Panc1 (cell line): ENCODE measurements at regions not wholly inside any gene's neighbourhood (a gene's known extent, or its start where the extent isn't known, plus 50 kb on each side); places are given as distances from the start of the nearest gene placed in this dataset.

Experiments
- POLR2AphosphoS5 ChIP-seq: IDR thresholded peaks from 2 replicates; pipeline ENCODE4 v1.6.1; 2012; ENCODE audit warnings: mild to moderate bottlenecking, low read depth, low read length, moderate library complexity
- TF ChIP-seq, protein P1 (sequence below): fragments of 450-650 bp; IDR thresholded peaks from 2 replicates; pipeline ENCODE4 v1.5.1; 2017; ENCODE audit warnings: mild to moderate bottlenecking

DNA sequence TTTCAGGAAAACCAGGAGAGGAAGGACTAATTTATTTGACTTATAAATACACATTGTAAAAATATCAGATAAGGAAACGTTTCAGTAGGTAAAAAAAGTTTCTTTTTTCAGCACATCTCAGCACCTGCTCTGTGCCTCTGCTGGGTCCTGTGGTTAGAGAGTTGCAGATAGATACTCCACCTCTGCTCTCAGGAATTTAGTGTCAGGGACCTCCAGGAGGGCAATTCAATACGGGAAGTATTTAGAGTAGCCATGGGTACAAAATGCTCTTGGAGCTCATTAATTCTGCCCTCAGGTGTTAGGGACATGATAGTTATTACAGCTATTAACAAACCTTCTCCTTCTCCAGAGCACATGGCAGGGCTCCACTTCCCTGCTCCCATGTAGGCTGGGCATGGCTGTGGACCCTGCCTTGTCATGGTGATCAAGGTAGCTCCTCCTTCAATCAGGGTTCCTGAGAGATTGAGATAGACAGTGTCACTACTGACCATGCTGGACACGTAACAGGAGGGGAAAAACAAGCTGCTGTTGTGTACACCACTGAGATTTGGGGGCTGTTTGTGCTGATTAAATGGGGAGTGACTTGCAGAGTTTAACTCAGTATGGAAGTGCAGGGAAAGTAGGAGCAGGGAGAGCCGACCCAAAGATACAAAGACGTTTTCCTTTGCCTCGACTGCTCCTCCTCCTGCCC is 185.6 kb upstream of the COPS8 start:
- TF ChIP-seq, protein P1, sequence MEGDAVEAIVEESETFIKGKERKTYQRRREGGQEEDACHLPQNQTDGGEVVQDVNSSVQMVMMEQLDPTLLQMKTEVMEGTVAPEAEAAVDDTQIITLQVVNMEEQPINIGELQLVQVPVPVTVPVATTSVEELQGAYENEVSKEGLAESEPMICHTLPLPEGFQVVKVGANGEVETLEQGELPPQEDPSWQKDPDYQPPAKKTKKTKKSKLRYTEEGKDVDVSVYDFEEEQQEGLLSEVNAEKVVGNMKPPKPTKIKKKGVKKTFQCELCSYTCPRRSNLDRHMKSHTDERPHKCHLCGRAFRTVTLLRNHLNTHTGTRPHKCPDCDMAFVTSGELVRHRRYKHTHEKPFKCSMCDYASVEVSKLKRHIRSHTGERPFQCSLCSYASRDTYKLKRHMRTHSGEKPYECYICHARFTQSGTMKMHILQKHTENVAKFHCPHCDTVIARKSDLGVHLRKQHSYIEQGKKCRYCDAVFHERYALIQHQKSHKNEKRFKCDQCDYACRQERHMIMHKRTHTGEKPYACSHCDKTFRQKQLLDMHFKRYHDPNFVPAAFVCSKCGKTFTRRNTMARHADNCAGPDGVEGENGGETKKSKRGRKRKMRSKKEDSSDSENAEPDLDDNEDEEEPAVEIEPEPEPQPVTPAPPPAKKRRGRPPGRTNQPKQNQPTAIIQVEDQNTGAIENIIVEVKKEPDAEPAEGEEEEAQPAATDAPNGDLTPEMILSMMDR = no peak
- TF ChIP-seq POLR2AphosphoS5 = no peak
